D721Med (cell line): ENCODE measurements at regions not wholly inside any gene's neighbourhood (a gene's known extent, or its start where the extent isn't known, plus 50 kb on each side); places are given as distances from the start of the nearest gene placed in this dataset.

Experiments
- DNase-seq: peaks from one replicate; pipeline ENCODE4 v3.0.0; 2011; ENCODE audit warnings: low spot score; ENCODE audit not compliant: insufficient read length
- FAIRE-seq: peaks from 2 replicates; lab custom pipeline; 2011; peaks lifted over from hg19 to GRCh38; lab: Jason Lieb, UNC
- TF ChIP-seq, protein P1 (sequence below): IDR thresholded peaks from 2 replicates; pipeline ENCODE4 v1.5.1; 2012; ENCODE audit warnings: mild to moderate bottlenecking, control low read depth; ENCODE audit not compliant: insufficient read depth; ENCODE audit errors: missing control alignments

DNA sequence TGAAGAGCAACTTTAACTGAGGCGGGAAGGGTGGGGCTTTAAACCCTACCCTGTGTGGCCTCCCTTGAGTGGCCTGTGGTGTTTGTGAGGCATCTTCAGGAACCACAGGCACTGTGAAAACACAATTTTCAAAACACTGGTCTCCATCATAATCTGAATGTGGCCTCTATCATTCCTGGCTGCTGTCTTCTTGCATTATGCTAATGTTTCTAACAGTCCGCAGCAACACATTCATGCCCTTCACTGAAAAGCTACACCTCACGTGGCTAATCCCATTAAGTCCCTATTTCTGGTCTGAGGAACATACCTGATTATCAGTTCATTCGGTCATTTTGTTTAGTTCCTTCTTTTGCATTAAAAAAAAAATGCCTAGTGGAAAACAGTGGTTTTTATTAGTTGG, 94.6 kb downstream of the F11 start:
- DNase-seq (no peak), FAIRE-seq (no peak)
- TF ChIP-seq, protein P1, sequence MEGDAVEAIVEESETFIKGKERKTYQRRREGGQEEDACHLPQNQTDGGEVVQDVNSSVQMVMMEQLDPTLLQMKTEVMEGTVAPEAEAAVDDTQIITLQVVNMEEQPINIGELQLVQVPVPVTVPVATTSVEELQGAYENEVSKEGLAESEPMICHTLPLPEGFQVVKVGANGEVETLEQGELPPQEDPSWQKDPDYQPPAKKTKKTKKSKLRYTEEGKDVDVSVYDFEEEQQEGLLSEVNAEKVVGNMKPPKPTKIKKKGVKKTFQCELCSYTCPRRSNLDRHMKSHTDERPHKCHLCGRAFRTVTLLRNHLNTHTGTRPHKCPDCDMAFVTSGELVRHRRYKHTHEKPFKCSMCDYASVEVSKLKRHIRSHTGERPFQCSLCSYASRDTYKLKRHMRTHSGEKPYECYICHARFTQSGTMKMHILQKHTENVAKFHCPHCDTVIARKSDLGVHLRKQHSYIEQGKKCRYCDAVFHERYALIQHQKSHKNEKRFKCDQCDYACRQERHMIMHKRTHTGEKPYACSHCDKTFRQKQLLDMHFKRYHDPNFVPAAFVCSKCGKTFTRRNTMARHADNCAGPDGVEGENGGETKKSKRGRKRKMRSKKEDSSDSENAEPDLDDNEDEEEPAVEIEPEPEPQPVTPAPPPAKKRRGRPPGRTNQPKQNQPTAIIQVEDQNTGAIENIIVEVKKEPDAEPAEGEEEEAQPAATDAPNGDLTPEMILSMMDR: no peak

DNA sequence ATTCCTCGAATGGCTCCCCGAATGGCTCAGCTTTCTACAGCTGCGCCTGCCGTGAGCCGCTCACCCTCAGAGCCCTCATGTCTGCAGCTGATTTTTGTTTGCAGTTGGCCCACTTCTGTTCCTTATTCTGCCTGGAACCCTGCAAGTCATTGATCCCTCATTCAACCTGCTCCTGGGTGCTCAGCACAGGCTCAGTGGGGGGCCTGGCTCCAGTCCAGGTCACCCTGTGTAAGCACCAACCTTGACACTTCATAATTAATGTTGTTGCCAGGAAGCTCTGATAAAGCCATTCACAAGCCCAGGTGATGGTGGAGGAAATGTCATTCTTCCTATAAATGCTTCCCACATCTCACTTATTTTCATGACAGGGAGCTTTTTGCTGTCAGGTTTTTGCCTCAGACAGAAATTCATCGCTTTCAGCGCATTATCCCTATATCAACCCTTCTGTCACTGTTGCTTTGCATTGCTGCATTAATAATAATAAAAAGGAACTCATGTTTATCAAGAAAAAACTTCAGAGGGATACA, 85.7 kb downstream of the F11 start:
- TF ChIP-seq, protein P1: no peak
- no peak for FAIRE-seq
- DNase-seq: no peak

DNA sequence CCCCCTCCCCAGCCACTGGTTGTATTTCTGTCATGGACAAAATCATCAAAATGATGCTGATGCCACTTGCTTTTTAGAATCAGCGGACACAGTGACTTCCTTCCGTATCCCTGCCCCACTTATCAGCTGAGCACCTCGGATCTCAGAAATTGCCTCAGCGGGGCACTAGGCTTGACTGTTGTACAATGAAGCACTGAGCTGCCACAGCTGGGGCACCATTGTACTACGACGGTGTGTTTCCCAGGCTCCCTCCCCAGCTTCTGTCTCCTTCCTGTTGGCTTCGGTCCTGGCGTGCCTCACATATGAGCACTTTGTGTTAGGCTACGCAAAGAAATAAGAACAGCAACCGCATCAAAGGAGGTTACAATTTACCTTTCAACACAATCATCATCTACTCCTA, 82.4 kb downstream of the F11 start:
- no peak for DNase-seq
- TF ChIP-seq, protein P1: no peak

DNA sequence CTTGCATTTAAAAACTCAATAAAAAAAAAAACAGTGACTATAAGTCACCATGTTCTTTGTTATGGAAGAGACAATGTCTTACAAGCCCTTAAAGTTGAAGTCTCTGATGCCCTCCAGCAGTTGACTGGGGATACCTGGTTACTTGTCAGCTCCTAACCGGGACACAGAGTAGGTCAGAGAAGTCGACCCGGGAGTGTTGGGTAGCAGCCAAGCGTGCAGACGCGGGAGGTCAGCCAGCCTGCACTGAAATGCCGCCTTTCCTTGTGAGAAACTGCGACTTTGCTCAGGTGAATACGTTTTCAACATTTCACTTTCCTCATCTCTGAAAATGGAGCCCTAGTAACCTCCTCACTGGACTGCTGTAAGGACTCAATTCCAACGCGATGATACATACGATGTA, 81.8 kb downstream of the F11 start:
- FAIRE-seq (no peak), DNase-seq (no peak)
- TF ChIP-seq, protein P1: no peak

More for the DNA sequence above, 82.4 kb downstream of the F11 start:
- FAIRE-seq: no peak

DNA sequence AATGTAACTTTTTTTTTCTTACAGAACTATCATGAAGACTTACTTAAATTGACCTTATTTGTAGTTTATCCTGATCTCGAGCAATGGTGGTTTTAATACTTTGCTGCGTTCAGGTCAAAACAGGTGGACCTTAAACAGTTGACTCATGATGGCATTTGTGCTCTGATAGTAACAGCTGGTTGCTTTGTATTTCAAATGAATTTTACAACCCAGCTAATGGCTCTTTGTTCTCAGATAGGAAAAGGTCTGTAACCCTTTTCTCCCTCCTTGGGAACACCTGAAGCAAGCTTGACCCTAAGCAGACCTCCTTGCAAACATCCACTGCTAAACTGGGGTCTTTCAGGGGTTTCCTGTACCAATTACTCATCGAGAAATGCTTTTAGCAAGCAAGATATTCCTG, 79.2 kb downstream of the F11 start:
- TF ChIP-seq, protein P1: no peak
- FAIRE-seq (no peak), DNase-seq (no peak)

DNA sequence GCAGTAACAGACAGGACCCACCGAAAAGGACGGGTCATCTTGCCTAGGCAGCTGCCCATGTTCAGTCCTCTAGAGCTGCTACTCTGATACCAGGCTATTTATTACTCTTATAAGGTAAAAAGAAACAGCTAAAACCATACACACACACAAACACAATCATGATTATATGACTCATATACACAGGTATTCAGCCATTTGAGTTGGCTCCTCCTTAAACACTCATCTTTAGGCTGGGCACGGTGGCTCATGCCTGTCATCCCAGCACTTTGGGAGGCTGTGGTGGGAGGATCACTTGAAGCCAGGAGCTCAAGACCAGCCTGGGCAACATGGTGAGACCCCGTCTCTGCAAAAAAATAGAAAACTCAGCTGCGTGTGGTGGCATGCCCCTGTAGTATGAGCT, 76.6 kb downstream of the F11 start:
- no peak for FAIRE-seq
- no peak for DNase-seq
- TF ChIP-seq, protein P1: no peak

DNA sequence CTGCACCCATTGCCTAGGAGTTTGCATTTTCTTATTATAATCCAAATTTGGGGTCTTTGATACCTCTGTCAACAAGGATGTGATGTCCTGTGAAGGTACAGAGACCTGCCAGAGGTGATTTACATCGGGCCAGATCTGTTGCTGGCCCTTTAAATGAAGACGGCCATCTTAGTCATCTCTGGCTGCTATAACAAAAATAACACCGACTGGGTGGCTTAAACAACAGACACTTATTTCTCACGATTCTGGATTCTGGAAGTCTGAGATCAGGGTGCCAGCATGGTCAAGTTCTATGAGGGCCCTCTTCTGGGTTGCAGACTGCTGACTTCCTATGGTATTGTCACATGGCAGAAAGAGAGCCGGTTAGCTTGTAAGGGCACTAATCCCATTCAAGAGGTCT, 75.7 kb downstream of the F11 start:
- FAIRE-seq (no peak), DNase-seq (no peak)
- TF ChIP-seq, protein P1: no peak
